Ureter (tissue), 1 donor: ENCODE measurements at regions not wholly inside any gene's neighbourhood (a gene's known extent, or its start where the extent isn't known, plus 50 kb on each side); places are given as distances from the start of the nearest gene placed in this dataset.
A peak's percentile ranks its signal among the peaks of the same experiment; 100 is the strongest.

ENCODE experiments used
- DNase-seq: peaks from one replicate; pipeline ENCODE4 v3.0.0-alpha.2; 2020; ENCODE audit warnings: low spot score
- donor health status: DM: yes; HTN: yes; CAD: no.

GRCh38 chr1:96361961-96362360, 359.6 kb upstream of the PTBP2 start:
- DNase-seq, result no peak

DNA sequence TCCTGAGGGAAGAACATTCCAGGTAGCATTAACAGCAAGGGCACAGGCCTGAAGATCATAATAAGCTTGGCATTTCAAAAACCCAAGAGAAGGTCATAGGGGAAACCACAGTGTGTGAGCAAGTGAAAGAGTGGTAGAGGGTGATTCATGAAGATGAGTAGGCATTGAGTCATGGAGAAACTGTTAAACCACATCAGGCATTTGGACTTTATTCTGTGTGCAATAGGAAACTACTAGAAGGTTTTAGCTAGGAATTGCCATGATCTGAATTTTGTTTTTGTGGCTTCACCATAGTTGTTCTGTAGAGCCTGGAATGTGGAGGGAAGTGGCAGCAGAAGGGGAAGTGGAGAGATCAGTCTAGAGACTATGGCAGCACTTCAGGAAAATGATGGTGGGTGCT, 359.0 kb upstream of the PTBP2 start:
- no peak for DNase-seq

DNA sequence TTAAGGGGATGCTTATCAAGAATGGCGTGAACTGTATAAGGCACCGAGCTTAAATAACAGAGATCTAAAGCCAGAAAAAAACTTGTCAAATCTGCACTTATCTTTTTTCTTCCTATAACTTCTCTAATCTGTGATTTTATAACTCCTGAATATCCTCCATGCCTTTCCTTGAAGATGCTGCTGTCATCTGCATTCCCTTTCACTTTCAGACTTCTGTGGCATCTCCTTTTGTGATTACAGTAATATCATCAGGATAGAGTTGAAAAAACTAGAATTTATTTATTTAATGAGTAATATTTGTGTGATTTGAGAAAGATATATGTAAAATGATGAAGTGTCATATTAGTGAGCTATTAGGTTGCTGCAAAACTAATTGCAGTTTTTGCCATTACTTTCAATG, 357.8 kb upstream of the PTBP2 start:
- no peak for DNase-seq

- no peak for DNase-seq
These were observed 357.0 kb upstream of the PTBP2 start for GRCh38 chr1:96364576-96364975.

GRCh38 chr1:96365076-96365475, 356.5 kb upstream of the PTBP2 start:
- DNase-seq, result no peak

- no peak for DNase-seq
These were observed 355.8 kb upstream of the PTBP2 start for GRCh38 chr1:96365596-96366390.

DNA sequence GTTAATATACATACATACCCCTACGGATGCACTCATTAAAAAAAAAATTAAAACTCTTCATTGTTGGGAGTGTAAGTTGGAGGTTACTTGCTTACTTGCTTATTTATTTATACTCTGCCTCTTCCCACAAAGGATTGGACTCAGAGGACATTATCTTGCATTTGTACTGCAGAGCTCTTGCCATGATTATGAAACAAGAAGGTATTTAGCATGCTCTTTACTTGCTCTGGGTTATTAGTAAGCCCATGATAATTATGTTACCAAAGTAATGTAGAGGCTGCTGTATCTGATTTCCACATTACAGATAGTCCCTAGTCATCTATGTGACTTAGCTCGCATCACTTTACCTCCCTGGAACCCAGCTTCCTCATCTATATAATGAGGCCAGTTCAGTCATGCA, 355.1 kb upstream of the PTBP2 start:
- DNase-seq, result no peak

GRCh38 chr1:96367791-96368190, 353.8 kb upstream of the PTBP2 start:
- DNase-seq, result no peak

- no peak for DNase-seq
These were observed 350.8 kb upstream of the PTBP2 start for GRCh38 chr1:96370757-96371156.

DNA sequence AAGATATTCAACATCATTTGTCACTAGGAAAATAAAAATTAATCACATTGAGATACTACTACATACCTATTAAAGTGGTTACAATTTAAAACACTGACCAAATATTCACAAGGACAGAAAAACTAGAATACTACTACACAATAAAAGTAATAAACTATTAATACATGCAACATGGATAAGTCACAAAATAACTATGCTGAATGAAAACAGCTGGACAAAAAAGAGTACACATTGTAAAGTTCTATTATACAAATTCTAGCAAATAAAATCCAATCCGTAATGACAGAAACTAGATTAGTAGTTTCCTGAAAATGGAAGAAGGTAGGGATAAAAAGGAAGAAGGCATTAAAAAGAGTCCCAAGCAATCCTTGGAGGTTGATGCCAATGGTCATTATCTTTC, 348.7 kb upstream of the PTBP2 start:
- DNase-seq, result no peak

- no peak for DNase-seq
These were observed 347.4 kb upstream of the PTBP2 start for GRCh38 chr1:96374076-96374762.

DNA sequence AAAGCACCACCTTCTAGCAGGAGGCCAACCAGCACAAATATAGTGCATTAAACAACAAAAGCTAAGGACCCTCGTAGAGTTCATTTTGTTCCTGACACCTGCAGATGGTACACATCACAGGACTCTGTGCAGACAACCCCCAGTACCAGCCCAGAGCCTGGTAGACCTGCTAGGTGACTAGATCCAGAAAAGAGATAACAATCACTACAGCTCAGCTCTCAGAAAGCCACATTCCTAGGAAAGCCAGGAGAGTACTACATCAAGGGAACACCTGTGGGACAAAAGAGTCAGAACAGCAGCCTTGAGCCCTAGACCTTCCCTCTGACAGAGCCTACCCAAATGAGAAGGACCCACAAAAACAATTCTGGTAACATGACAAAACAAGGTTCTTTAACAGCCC, 344.7 kb upstream of the PTBP2 start:
- DNase-seq, result no peak

- DNase-seq, result no peak
These were observed 337.0 kb upstream of the PTBP2 start for GRCh38 chr1:96384611-96385010.

GRCh38 chr1:96387785-96388184, 333.8 kb upstream of the PTBP2 start:
- DNase-seq, result no peak

DNA sequence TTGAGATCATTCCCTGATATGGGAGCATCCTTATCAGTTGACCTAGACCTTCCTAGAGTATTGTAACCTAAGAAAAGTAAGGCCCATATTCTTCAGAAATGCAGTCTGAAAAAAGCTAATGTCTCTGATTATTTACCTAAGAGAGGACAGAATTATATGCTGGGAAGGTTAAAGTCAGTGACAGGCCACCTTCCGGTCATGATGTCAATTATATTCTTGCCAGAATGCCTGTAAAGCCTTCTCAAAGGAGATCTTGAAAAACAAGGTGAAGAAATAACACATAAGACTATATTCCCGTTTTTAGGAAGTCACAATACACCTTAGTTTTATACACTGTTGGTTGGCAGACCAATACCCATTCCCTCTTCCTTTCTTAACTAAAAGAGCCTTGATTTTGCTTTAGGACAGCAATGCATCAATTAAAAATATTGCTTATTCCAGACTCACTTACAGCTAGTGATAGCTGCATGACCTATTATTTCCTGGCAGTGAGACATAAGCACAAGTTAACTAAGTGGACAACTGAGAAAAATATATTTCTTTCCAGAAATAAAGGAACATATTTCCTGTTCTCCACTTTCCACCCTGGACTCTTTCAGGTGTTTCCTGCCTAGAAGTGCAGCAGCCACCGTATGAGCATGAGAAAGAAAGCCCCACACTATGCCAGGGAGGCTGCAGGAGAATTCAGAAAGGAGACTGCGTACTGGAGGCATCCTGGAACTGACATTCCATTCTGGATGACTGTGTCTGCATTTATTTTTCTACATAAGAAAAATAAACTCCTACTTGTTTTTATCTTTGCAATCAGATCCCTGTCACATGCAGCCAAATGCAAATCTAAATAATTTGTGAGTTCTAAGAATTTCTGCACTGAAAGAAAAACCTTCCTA, 332.9 kb upstream of the PTBP2 start:
- no peak for DNase-seq

- DNase-seq, result no peak
These were observed 321.5 kb upstream of the PTBP2 start for GRCh38 chr1:96400089-96400488.

DNA sequence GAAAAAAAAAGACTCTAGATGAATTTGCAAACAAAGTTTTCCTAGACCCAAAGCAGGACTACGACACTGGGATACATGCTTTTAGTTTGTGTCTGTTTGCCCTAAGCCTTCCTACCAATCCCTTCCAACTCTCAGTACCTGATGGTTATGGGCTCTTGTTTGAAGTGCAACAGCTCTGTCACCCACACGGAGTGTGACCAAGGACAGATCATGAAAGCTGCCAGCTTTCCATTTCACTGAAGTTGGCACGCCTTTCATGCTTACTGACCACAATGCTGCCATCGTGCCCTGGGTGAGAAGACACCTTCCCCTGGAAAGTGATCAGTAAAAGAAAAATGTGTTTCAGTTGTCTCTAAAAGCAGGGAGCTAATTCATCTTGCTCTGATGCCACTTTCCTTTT, 312.5 kb upstream of the PTBP2 start:
- DNase-seq, result no peak

DNA sequence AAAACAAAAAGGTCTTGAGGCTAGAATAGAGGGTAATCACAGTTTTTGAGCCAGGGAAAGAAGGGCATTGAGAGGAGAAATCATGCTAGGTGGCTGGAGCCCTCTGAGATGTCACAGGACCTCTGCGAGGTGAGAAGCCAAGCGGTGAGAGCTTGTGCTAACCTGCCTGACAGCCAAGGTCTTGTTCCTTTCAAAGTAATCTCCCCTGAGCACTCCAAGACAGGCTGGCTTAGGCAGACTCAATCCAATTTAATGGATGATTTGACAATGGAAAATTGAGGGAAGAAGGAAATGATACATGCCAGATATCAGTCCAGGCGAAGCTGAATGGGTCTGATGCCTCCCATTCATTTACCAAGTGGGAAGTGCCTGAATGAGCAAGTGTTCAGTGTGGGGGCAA, 311.9 kb upstream of the PTBP2 start:
- no peak for DNase-seq

DNA sequence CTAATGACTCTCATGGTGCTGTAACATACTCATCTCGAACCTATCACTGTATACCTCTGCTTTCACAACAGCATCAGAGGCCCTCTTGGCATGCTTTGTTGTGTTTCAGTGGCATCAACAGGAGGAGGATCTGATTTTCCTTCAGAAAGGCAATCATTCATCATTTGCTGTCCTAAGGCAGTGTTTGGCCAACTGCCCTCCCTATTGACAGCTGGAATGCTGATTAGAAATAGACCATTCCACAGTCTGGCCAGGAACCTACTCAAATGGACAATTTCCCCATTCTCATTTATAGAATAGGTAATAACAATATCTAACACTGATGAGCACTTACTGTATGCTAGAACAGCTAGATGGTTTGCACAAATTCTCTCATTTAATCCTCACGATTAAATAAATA, 310.6 kb upstream of the PTBP2 start:
- DNase-seq, result no peak

- DNase-seq, result no peak
These were observed 307.0 kb upstream of the PTBP2 start for GRCh38 chr1:96414598-96414997.

- peak; percentile 46 for DNase-seq
These were observed 305.4 kb upstream of the PTBP2 start for GRCh38 chr1:96416111-96416595.

DNA sequence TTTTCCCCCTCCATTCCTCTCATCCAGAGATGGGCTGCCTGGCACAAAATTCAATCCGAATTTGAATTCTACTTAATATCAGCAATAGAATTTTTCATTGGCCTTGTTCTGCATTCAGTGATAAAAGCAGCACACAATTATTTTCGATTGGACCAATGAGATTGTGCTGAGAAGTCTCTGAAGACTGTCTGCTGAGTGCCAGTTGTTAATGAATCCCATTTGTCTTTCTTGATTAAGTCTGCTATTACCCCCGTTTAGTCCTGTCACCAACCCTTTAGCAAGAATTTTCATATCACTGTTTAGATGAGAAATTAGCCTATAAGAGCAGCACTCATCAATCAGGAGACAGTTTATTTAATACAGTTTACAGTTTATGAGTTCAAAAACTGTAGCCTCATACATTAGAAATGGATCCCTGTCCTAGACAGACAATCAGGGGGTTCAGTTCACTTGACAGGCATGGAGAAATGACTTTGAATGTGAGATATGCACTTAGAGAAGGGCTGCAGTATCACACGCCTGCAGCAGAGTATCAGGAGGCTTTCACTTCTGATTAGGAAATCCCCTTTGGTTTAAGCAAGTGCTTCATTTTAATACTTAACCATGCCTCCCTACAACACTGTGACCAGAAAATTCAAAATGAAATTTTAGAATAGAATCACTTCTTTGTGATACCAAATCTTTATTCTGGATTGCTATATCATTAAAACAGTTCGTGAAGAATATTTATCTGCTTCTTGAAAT, 304.7 kb upstream of the PTBP2 start:
- no peak for DNase-seq
